Uterus (tissue), 3 donors: ENCODE measurements at regions not wholly inside any gene's neighbourhood (a gene's known extent, or its start where the extent isn't known, plus 50 kb on each side); places are given as distances from the start of the nearest gene placed in this dataset.

Experiments used
- DNase-seq, 2 donors: peaks; one replicate each; pipeline ENCODE4 v3.0.0-alpha.2; 2019 to 2020
- H3K27ac ChIP-seq, 2 donors: fragments of 200-600 bp; sonication (generic); 1 replicate in 1 of 2; 2 replicates in 1 of 2; pipeline ENCODE4 v1.5.1; 2016 to 2018
- H3K27me3 ChIP-seq, 2 donors: fragments of 200-600 bp; sonication (generic); one replicate each; pipeline ENCODE4 v1.5.1; 2018 to 2019; ENCODE audit warnings: control low read depth in 1 of 2
- H3K36me3 ChIP-seq, 2 donors: fragments of 200-600 bp; sonication (generic); one replicate each; pipeline ENCODE4 v1.5.1; 2019; ENCODE audit warnings: control low read depth in 1 of 2
- H3K4me1 ChIP-seq, 2 donors: fragments of 200-600 bp; sonication (generic); one replicate each; pipeline ENCODE4 v1.5.1; 2018 to 2019; ENCODE audit warnings: control low read depth in 1 of 2
- H3K4me3 ChIP-seq, 2 donors: fragments of 200-600 bp; sonication (generic); 1 replicate in 1 of 2; 2 replicates in 1 of 2; pipeline ENCODE4 v1.5.1; 2018 to 2019; ENCODE audit warnings: mild to moderate bottlenecking in 1 of 2
- H3K9me3 ChIP-seq, 2 donors: fragments of 200-600 bp; sonication (generic); one replicate each; pipeline ENCODE4 v1.5.1; 2019; ENCODE audit warnings: control low read depth in 1 of 2
- POLR2A ChIP-seq, 2 donors: fragments of 450-650 bp; IDR thresholded peaks; one replicate each; pipeline ENCODE4 v1.6.1; 2016; ENCODE audit warnings: antibody characterized with exemption in 2 of 2, mild to moderate bottlenecking in 1 of 2, moderate library complexity in 1 of 2
- intact Hi-C: fragments of 100-400 bp; cut with DNase I; formaldehyde crosslinking; loops from one replicate; pipeline ENCODE4 v1.15.1; 2023; ENCODE audit warnings: low total_unique reads
- TF ChIP-seq, protein P1 (sequence below), 4 experiments: fragments of 200-600 bp in 2 of 4; fragments of 450-650 bp in 2 of 4; sonication (generic) in 2 of 4; IDR thresholded peaks; one replicate each; pipeline ENCODE4 v1.5.1; 2016 to 2019; ENCODE audit warnings: antibody characterized with exemption in 4 of 4, mild to moderate bottlenecking in 2 of 4, moderate library complexity in 1 of 4
- donor health status: DM: yes; HTN: yes; CAD: no.

DNA sequence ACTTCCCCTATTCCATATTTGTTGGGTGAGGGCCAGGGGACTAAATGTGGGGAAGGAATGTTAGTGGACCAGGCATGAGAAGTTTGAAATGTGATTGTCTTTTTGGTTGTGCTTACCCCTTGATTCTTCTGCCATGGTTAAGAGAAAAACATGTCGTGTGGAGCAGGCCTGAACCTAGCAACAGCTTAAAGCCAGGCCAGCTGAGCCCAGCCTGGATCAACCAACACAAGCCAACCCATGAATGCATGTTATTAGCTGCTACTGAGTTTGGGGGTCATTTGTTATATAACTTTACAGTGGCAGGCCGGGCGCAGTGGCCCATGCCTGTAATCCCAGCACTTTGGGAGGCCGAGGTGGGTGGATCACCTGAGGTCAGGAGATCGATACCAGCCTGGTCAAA lies 52.4 kb upstream of the TRIO start:
- TF ChIP-seq, protein P1, sequence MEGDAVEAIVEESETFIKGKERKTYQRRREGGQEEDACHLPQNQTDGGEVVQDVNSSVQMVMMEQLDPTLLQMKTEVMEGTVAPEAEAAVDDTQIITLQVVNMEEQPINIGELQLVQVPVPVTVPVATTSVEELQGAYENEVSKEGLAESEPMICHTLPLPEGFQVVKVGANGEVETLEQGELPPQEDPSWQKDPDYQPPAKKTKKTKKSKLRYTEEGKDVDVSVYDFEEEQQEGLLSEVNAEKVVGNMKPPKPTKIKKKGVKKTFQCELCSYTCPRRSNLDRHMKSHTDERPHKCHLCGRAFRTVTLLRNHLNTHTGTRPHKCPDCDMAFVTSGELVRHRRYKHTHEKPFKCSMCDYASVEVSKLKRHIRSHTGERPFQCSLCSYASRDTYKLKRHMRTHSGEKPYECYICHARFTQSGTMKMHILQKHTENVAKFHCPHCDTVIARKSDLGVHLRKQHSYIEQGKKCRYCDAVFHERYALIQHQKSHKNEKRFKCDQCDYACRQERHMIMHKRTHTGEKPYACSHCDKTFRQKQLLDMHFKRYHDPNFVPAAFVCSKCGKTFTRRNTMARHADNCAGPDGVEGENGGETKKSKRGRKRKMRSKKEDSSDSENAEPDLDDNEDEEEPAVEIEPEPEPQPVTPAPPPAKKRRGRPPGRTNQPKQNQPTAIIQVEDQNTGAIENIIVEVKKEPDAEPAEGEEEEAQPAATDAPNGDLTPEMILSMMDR (IDR thresholded peaks at IDR 0.05), result no peak
- TF ChIP-seq POLR2A (IDR thresholded peaks at IDR 0.05), result no peak
- Histone ChIP-seq H3K27ac (no peak overlapping the region), H3K36me3 (no peaks in the 10 kb centered on the region), H3K4me1 (no peaks in the 10 kb centered on the region), H3K4me3 (no peak overlapping the region), H3K27me3 (no peaks in the 10 kb centered on the region), H3K9me3 (no peaks in the 10 kb centered on the region)
- DNase-seq, result no peak
- intact Hi-C loops, result no loop called here

DNA sequence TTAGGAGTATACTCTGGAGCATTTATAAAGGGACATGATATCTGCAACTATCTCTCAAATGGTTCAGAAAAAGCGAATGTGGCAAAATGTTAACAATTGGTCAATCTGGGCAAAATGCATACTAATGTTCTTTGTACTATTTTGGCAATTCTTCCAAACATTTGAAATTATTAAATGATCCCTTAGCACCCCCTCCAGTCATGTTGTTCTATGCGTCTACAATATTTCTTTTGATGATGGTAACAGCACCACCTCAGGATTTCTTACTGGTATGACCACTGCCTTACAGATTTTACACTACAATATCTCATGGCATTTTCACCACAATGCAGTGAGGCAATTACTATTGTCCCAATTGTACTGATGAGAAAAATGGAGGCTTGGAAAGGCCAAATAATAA lies 52.9 kb upstream of the TRIO start:
- intact Hi-C loops, result no loop called here
- no peaks in the 10 kb centered on the region for H3K9me3 ChIP-seq
- no peak overlapping the region for H3K27ac ChIP-seq
- no peaks in the 10 kb centered on the region for H3K4me1 ChIP-seq
- no peak for DNase-seq
- H3K4me3 ChIP-seq, result no peak overlapping the region
- H3K27me3 ChIP-seq, result no peaks in the 10 kb centered on the region
- no peak for TF ChIP-seq POLR2A (IDR thresholded peaks at IDR 0.05)
- TF ChIP-seq, protein P1 (IDR thresholded peaks at IDR 0.05), result no peak
- H3K36me3 ChIP-seq, result no peaks in the 10 kb centered on the region

DNA sequence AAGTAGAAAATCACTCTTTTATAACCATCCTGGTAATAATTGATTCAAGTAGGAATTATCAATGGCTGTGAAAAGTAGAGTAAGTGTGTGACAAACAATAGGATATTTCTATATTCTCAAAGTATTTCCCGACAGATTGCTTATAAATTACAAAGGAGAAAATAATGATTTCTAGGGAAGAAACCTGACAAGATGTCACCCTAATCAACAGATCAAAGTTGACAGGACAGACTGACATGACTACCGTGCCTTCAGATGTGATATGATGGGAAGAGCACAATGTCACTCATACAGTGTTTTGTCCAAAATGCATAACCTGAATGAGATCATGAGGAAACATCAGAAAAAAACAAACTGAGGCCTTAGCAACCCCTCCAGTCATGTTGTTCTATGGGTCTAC lies 53.9 kb upstream of the TRIO start:
- intact Hi-C loops, result no loop called here
- H3K4me3 ChIP-seq, result no peak overlapping the region

DNA sequence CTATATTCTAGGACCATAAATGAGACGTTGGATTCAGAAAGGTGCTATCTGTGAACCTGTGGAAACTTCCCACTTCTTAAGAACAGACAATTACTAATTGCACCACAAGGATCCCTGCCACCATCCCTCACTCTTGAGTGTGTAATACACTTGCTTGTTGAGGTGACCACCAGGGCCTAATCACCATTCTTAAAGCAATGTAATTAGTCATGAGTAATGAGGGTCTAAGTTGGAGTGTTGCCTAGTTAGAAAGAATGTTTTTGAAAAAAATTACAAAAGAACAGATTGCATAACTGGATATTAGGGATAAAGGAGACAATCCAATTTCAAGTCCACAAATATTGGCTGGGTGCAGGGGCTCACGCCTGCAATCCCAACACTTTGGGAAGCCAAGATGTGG lies 56.9 kb upstream of the TRIO start:
- Histone ChIP-seq H3K4me1 (no peaks in the 10 kb centered on the region), H3K4me3 (no peak overlapping the region), H3K27me3 (no peaks in the 10 kb centered on the region), H3K9me3 (no peaks in the 10 kb centered on the region), H3K27ac (no peak overlapping the region), H3K36me3 (no peaks in the 10 kb centered on the region)
- intact Hi-C loops, result no loop called here
- no peak for TF ChIP-seq POLR2A (IDR thresholded peaks at IDR 0.05)
- TF ChIP-seq, protein P1 (IDR thresholded peaks at IDR 0.05), result no peak
- no peak for DNase-seq

More for the DNA sequence above, 53.9 kb upstream of the TRIO start:
- TF ChIP-seq, protein P1 (IDR thresholded peaks at IDR 0.05), result no peak
- no peak for TF ChIP-seq POLR2A (IDR thresholded peaks at IDR 0.05)
- H3K27ac ChIP-seq, result no peak overlapping the region
- no peaks in the 10 kb centered on the region for H3K36me3 ChIP-seq
- DNase-seq, result no peak
- no peaks in the 10 kb centered on the region for H3K4me1 ChIP-seq
- no peaks in the 10 kb centered on the region for H3K9me3 ChIP-seq
- H3K27me3 ChIP-seq, result no peaks in the 10 kb centered on the region

DNA sequence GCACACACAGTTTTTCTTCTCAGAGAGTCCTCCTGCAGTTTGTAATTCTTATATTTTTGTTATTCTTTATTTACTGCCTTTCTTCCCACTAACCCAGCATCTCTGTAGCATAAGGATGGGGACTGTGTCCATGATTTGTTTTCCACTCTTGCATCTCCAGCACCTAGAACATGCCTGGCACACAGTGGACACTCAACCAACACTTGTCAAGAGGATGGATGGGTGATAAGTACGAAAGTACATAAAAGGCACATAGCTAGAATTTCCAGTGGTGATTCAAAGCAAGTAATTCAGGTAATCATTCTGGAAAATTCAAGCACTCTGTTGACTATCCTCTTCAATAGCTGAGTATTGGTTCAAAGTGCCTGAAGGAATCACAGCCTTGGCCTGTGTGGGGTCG lies 60.2 kb upstream of the TRIO start:
- TF ChIP-seq POLR2A (IDR thresholded peaks at IDR 0.05), result no peak
- TF ChIP-seq, protein P1 (IDR thresholded peaks at IDR 0.05), result no peak
- Histone ChIP-seq H3K4me1 (no peaks in the 10 kb centered on the region), H3K27ac (no peak overlapping the region), H3K36me3 (no peaks in the 10 kb centered on the region), H3K27me3 (no peaks in the 10 kb centered on the region), H3K4me3 (no peak overlapping the region), H3K9me3 (no peaks in the 10 kb centered on the region)
- no peak for DNase-seq
- intact Hi-C loops, result no loop called here
